Adrenal gland (tissue), 5 donors: ENCODE measurements at regions not wholly inside any gene's neighbourhood (a gene's known extent, or its start where the extent isn't known, plus 50 kb on each side); places are given as distances from the start of the nearest gene placed in this dataset.

Experiments used
- CTCF ChIP-seq, 6 experiments: fragments of 450-650 bp in 4 of 6; fragments of 200-600 bp in 2 of 6; sonication (generic) in 1 of 6; IDR thresholded peaks; 1 replicate in 5 of 6; 2 replicates in 1 of 6; pipeline versions ENCODE4 v1.5.1 to v1.8.0; 2016 to 2021; ENCODE audit warnings: antibody characterized with exemption in 6 of 6, mild to moderate bottlenecking in 2 of 6, moderate library complexity in 1 of 6
- POLR2A ChIP-seq, 2 donors: fragments of 450-650 bp; IDR thresholded peaks; one replicate each; pipeline ENCODE4 v1.6.1; 2017; ENCODE audit warnings: antibody characterized with exemption in 2 of 2, mild to moderate bottlenecking in 2 of 2, moderate library complexity in 1 of 2
- donor health status: DM: no; HTN: no; CAD: no.

DNA sequence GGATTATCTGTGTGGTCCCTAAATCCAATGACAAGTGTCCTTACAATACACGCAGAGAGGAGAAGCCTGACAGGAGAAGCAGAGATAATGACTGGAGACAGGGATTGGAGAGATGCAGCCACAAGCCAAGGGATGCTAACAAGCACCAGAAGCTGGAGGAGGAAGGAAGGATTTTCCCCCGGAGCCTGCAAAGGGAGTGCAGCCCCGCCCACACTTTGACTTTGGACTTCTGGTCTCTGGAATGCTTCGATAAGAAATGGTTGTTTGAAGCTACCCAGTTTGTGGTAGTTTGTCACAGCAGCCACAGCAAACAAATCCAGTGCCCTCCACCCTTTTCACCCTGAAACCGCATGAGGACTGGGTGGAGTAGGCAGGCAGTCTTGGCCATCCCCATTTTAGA lies 77.2 kb upstream of the BOD1 start:
- TF ChIP-seq CTCF (IDR thresholded peaks at IDR 0.05) (no peak), POLR2A (IDR thresholded peaks at IDR 0.05) (no peak)
